ENCODE measurements at regions not wholly inside any gene's neighbourhood (a gene's known extent, or its start where the extent isn't known, plus 50 kb on each side); places are given as distances from the start of the nearest gene placed in this dataset.

- no peaks in the 10 kb centered on the region for H3K9me3 Mint-ChIP-seq
- Histone ChIP-seq H3K9ac (ENCODE audit: extremely low read depth, low read length, poor library complexity, severe bottlenecking) (no peak overlapping the region), H3K4me1 (ENCODE audit: control insufficient read depth, insufficient read depth, low read length) (no peaks in the 10 kb centered on the region), H3K27me3 (ENCODE audit: control insufficient read depth, insufficient read depth, low read length, poor library complexity, severe bottlenecking) (no peaks in the 10 kb centered on the region), H3K27ac (ENCODE audit: low read depth, low read length) (no peak overlapping the region), H3K36me3 (ENCODE audit: control insufficient read depth, insufficient read depth, low read length) (no peaks in the 10 kb centered on the region), H3K4me3 (ENCODE audit: low read length) (no peak overlapping the region), H3K9me3 (ENCODE audit: control insufficient read depth, low read length) (no peaks in the 10 kb centered on the region)
- no peaks in the 10 kb centered on the region for H3K27me3 Mint-ChIP-seq (ENCODE audit: insufficient read depth)
- DNase-seq = no peak
- 89% methylated on average over 2 of the region's 3 CpGs; no CpG with 5 or more reads in 1 of the 2 experiments for WGBS, 2 experiments (ENCODE audit: insufficient coverage in 1 of 2, insufficient read length in 1 of 2)
- no peak overlapping the region for H3K27ac Mint-ChIP-seq
- no peaks in the 10 kb centered on the region for H3K4me1 Mint-ChIP-seq
- H3K36me3 Mint-ChIP-seq (ENCODE audit: low read depth) = no peaks in the 10 kb centered on the region
- H3K4me3 Mint-ChIP-seq = no peak overlapping the region
- no peak for TF ChIP-seq CTCF (conservative IDR thresholded peaks at IDR 0.05)
Observed at GRCh38 chr1:60265560-60266535, 192.3 kb upstream of the C1orf87 start.

- Histone ChIP-seq H3K27ac (ENCODE audit: low read depth, low read length) (no peak overlapping the region), H3K4me3 (ENCODE audit: low read length) (no peak overlapping the region), H3K9ac (ENCODE audit: extremely low read depth, low read length, poor library complexity, severe bottlenecking) (no peak overlapping the region), H3K27me3 (ENCODE audit: control insufficient read depth, insufficient read depth, low read length, poor library complexity, severe bottlenecking) (peaks cover 7% of the 10 kb centered on the region), H3K9me3 (ENCODE audit: control insufficient read depth, low read length) (no peaks in the 10 kb centered on the region), H3K4me1 (ENCODE audit: control insufficient read depth, insufficient read depth, low read length) (no peaks in the 10 kb centered on the region), H3K36me3 (ENCODE audit: control insufficient read depth, insufficient read depth, low read length) (no peaks in the 10 kb centered on the region)
- TF ChIP-seq CTCF (conservative IDR thresholded peaks at IDR 0.05) = no peak
- Mint-ChIP-seq H3K36me3 (ENCODE audit: low read depth) (no peaks in the 10 kb centered on the region), H3K27ac (no peak overlapping the region), H3K27me3 (ENCODE audit: insufficient read depth) (no peaks in the 10 kb centered on the region), H3K4me1 (no peaks in the 10 kb centered on the region), H3K9me3 (no peaks in the 10 kb centered on the region), H3K4me3 (no peak overlapping the region)
- WGBS, 2 experiments (ENCODE audit: insufficient coverage in 1 of 2, insufficient read length in 1 of 2) = 96 to 100% methylated on average over 1 to 2 of the region's 2 CpGs
- DNase-seq = no peak
Observed at GRCh38 chr1:60262701-60263100, 189.1 kb upstream of the C1orf87 start.

GRCh38 chr1:60257531-60257930 is 184.0 kb upstream of the C1orf87 start:
- Histone ChIP-seq H3K36me3 (ENCODE audit: control insufficient read depth, insufficient read depth, low read length) (no peaks in the 10 kb centered on the region), H3K9me3 (ENCODE audit: control insufficient read depth, low read length) (no peaks in the 10 kb centered on the region), H3K4me1 (ENCODE audit: control insufficient read depth, insufficient read depth, low read length) (no peaks in the 10 kb centered on the region), H3K9ac (ENCODE audit: extremely low read depth, low read length, poor library complexity, severe bottlenecking) (no peak overlapping the region), H3K27me3 (ENCODE audit: control insufficient read depth, insufficient read depth, low read length, poor library complexity, severe bottlenecking) (peaks cover 7% of the 10 kb centered on the region), H3K27ac (ENCODE audit: low read depth, low read length) (no peak overlapping the region), H3K4me3 (ENCODE audit: low read length) (no peak overlapping the region)
- Mint-ChIP-seq H3K4me1 (no peaks in the 10 kb centered on the region), H3K9me3 (no peaks in the 10 kb centered on the region), H3K27me3 (ENCODE audit: insufficient read depth) (no peaks in the 10 kb centered on the region), H3K27ac (no peak overlapping the region), H3K4me3 (no peak overlapping the region), H3K36me3 (ENCODE audit: low read depth) (no peaks in the 10 kb centered on the region)
- TF ChIP-seq CTCF (conservative IDR thresholded peaks at IDR 0.05) = no peak
- no peak for DNase-seq
